ENCODE measurements at regions not wholly inside any gene's neighbourhood (a gene's known extent, or its start where the extent isn't known, plus 50 kb on each side); places are given as distances from the start of the nearest gene placed in this dataset.

DNA sequence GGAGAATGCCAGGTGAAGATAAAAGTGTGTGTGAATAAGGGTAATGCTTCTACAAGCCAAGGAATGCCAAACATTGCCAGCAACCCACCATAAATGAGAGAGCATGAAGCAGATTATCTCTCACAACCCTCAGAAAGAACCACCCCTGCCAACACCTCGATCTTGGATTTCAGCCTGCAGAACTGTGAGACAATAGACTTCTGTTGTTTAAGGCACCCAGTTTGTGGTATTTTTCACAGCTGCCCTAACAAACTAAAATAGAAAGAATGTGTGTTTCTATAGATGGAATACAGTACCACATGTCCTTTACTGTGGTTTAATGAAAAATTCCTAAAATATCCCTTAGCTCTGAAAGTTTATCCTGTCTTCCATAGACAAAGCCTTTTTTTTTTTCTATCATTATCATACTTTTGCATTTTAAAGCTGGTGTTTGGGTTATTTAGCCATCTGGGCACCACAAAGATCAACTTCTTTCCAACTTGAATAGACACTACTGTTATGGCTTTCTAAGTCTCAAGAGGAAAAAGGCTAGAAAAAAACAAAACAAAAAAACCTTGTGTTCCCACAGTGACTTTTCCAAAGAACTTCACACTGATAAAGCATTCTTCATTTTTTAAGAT lies 505.6 kb downstream of the KCTD12 start:
- H3K27me3 Mint-ChIP-seq (ENCODE audit: low read depth) = no peaks in the 10 kb centered on the region
- TF ChIP-seq, protein P1, sequence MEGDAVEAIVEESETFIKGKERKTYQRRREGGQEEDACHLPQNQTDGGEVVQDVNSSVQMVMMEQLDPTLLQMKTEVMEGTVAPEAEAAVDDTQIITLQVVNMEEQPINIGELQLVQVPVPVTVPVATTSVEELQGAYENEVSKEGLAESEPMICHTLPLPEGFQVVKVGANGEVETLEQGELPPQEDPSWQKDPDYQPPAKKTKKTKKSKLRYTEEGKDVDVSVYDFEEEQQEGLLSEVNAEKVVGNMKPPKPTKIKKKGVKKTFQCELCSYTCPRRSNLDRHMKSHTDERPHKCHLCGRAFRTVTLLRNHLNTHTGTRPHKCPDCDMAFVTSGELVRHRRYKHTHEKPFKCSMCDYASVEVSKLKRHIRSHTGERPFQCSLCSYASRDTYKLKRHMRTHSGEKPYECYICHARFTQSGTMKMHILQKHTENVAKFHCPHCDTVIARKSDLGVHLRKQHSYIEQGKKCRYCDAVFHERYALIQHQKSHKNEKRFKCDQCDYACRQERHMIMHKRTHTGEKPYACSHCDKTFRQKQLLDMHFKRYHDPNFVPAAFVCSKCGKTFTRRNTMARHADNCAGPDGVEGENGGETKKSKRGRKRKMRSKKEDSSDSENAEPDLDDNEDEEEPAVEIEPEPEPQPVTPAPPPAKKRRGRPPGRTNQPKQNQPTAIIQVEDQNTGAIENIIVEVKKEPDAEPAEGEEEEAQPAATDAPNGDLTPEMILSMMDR (IDR thresholded peaks at IDR 0.05; ENCODE audit: unreplicated experiment) = no peak
- H3K9me3 Mint-ChIP-seq = peaks cover 8% of the 10 kb centered on the region
- H3K4me1 Mint-ChIP-seq = peaks cover 9% of the 10 kb centered on the region
- H3K4me3 Mint-ChIP-seq = no peak overlapping the region
- no peak overlapping the region for H3K27ac Mint-ChIP-seq
- no peak for DNase-seq (ENCODE audit: low spot score in 2 of 2, unreplicated experiment in 2 of 2)
- H3K36me3 Mint-ChIP-seq = no peaks in the 10 kb centered on the region

DNA sequence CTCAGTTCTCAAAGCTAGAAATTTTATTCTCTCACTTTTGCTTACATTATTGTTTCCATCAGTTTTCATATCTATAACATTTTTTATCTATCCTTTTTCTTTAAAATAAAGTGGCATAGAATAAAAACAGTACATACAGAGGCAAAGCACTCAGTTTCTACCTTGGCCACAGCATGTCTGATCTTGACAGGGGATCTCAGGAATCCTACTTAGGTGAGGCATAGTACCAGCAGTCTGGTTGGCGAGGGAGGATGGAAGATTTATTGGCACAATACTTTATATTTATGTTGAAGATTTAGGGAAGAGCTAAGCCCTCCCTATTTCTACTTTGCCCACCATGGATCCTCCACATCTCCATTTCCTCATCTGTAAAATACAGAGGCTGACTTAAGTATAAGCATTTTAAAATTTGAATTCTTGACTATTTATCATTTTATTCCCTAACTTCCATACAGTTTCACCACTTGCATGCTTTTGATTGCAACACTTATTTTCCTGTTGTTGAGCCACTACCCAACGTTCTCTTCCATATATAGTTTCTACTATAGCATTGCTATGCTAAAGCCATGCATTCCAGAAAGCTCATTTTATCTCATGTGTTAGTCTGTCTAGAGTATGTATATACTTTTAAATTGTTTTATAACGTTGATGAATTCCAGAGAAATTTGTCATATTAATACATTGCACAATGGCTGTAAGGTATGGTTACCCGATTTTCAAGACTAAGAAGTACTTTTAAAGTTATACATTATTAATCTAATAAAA lies 506.7 kb downstream of the KCTD12 start:
- TF ChIP-seq, protein P1 (IDR thresholded peaks at IDR 0.05; ENCODE audit: unreplicated experiment) = no peak
- Mint-ChIP-seq H3K9me3 (peaks cover 8% of the 10 kb centered on the region), H3K36me3 (no peaks in the 10 kb centered on the region), H3K4me1 (peaks cover 9% of the 10 kb centered on the region), H3K4me3 (no peak overlapping the region), H3K27ac (no peak overlapping the region), H3K27me3 (ENCODE audit: low read depth) (peaks cover 2% of the 10 kb centered on the region)
- no peak for DNase-seq (ENCODE audit: low spot score in 2 of 2, unreplicated experiment in 2 of 2)

DNA sequence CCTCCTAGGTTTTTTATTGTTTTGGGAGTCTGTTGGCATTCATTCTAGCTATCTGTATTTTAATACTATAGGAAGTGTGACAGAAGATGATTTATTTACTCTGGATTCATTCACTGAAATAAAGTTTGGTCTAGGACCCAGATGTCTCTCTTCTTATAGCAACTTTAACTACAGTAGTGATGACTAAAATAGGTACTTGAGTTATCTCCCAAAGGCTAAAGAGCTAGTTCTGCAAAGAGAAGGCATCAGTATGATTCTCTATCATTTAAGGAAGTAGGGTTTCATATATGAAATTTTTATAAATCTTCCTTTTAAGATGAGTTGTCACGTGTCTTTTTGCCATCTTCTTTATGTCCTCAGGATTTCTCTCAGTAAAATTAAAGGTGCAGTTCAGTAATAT lies 507.4 kb downstream of the KCTD12 start:
- peaks cover 7% of the 10 kb centered on the region for H3K27me3 Mint-ChIP-seq (ENCODE audit: low read depth)
- peaks cover 3% of the 10 kb centered on the region for H3K4me1 Mint-ChIP-seq
- H3K4me3 Mint-ChIP-seq = no peak overlapping the region
- peaks cover 8% of the 10 kb centered on the region for H3K9me3 Mint-ChIP-seq
- H3K36me3 Mint-ChIP-seq = no peaks in the 10 kb centered on the region
- H3K27ac Mint-ChIP-seq = no peak overlapping the region
- TF ChIP-seq, protein P1 (IDR thresholded peaks at IDR 0.05; ENCODE audit: unreplicated experiment) = no peak
- DNase-seq (ENCODE audit: low spot score in 2 of 2, unreplicated experiment in 2 of 2) = no peak

- no peaks in the 10 kb centered on the region for H3K36me3 Mint-ChIP-seq
- no peak for DNase-seq (ENCODE audit: low spot score in 2 of 2, unreplicated experiment in 2 of 2)
- no peak overlapping the region for H3K27ac Mint-ChIP-seq
- no peak overlapping the region for H3K4me3 Mint-ChIP-seq
- H3K4me1 Mint-ChIP-seq = no peaks in the 10 kb centered on the region
- H3K27me3 Mint-ChIP-seq (ENCODE audit: low read depth) = no peaks in the 10 kb centered on the region
- H3K9me3 Mint-ChIP-seq = peaks cover 2% of the 10 kb centered on the region
- TF ChIP-seq, protein P1 (IDR thresholded peaks at IDR 0.05; ENCODE audit: unreplicated experiment) = no peak
Observed at GRCh38 chr13:76363682-76364289, 522.4 kb downstream of the KCTD12 start.

DNA sequence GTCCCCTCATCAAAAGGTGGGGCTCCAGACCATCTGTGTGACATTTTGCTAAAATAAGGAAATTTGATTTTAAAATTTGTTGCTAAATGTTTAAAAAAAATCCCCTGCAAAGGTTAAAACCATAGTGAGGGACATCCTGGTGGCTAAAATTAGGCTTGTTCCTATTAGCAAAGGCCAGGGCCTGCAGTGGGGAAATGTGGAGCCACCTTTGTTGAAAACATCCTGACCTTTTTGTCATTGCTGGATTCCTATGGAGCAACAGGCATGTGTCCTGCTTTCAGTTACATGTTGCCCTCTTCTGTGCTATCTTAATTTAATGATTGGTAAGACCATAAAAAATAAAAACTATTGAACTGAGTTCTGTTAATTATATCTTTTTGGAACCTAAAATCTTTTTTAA lies 524.3 kb downstream of the KCTD12 start:
- no peak for DNase-seq (ENCODE audit: low spot score in 2 of 2, unreplicated experiment in 2 of 2)
- no peaks in the 10 kb centered on the region for H3K27me3 Mint-ChIP-seq (ENCODE audit: low read depth)
- no peak overlapping the region for H3K4me3 Mint-ChIP-seq
- TF ChIP-seq, protein P1 (IDR thresholded peaks at IDR 0.05; ENCODE audit: unreplicated experiment) = no peak
- no peaks in the 10 kb centered on the region for H3K4me1 Mint-ChIP-seq
- no peaks in the 10 kb centered on the region for H3K36me3 Mint-ChIP-seq
- no peaks in the 10 kb centered on the region for H3K9me3 Mint-ChIP-seq
- H3K27ac Mint-ChIP-seq = no peak overlapping the region
